HG03565 (cell line): ENCODE measurements at regions not wholly inside any gene's neighbourhood (a gene's known extent, or its start where the extent isn't known, plus 50 kb on each side); places are given as distances from the start of the nearest gene placed in this dataset.
"Not testable (repeated sequence)": the region's sequence is repeated elsewhere in the genome, so short reads cannot be mapped to it uniquely, and the experiment has no call there.

Experiments
- ATAC-seq: cut with Tn5 transposase; IDR thresholded peaks from one replicate; pipeline ENCODE4 v1.9.1; 2021; ENCODE audit warnings: mild to moderate bottlenecking, moderate library complexity; ENCODE audit not compliant: unreplicated experiment

- ATAC-seq, result no peak
These were observed 1256.8 kb upstream of the FLRT2 start for GRCh38 chr14:84273181-84273580.

DNA sequence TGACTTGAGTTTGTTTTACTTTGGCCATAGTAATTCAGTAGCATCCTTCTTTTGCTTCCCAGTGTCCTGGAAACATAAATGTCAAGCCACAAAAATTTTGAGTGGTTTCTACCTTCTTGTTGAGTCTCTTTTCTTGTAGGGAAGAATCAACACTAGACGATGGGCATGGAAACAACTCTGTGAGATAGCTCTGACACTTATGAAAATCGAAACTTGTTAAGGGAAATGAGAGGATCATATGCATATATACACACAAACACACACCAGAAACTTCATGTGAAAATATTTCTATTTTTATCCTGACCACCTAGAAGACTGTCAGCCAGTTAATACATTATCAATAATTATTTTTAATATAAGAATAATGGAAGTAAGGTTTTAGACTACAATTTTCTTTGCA lies 1247.3 kb upstream of the FLRT2 start:
- ATAC-seq, result no peak

- no peak for ATAC-seq
These were observed 1241.2 kb upstream of the FLRT2 start for GRCh38 chr14:84288781-84289180.

DNA sequence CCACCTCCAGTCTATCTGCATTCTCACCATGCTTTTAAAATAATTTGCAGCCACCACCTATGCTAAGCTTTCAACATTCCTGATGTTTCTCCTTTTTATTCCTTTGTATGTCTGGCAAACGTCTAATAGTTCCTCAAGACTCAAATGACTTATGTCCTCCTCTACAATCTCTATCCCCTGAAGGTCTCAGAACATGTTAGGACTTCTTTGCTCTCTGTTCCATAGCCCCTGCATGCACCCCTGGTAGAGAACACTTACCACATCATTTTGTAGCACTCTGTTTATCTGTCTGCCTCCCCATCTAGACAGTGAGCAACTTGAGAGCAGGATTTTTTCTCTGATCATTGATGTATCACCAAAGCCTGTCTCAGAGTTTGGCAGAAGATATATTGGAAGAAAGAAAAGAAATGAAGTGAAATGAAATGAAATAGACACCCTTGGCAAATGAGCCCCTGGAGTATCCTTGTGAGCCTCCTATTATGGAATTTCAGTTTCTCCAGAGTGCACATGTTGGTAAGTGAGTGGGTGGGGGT lies 1231.2 kb upstream of the FLRT2 start:
- no peak for ATAC-seq

- ATAC-seq, result no peak
These were observed 1226.8 kb upstream of the FLRT2 start for GRCh38 chr14:84303140-84303539.

DNA sequence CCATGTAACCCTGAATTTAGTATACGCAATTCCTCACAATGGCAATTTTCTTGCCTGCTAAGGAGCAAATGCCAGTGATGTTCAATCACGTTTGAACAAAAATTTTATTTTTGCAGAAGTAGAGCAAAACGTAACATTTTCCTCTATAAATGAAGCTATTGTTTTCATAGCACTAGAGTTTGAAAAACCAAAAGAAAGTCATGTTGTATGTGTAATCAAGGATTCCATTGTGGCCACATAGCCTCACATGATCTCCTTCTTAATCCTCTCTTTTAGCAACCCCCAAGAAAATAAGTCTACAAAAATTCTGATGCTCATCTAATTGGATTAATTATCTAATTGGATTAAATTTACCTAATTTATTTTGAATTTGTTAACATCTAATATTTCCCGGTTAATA lies 1217.4 kb upstream of the FLRT2 start:
- ATAC-seq, result no peak

DNA sequence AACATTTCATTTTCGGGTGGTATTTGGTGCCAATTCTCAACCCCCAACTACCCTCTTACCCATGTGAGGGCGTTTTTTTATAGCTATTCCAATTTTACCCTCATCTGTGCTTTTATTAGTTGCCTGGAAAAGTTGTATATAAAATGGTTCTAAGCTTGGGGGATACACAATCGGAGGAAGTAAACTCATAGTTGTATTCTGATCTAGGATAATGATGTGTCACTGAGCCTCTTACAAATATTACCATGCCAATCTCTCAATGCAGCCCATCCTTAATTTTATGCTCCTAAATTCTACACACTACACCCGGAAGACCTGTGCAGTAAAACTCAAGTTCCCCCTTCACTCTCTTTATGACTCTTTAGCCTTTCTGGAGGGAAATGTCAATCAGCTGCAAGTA lies 1206.5 kb upstream of the FLRT2 start:
- no peak for ATAC-seq

DNA sequence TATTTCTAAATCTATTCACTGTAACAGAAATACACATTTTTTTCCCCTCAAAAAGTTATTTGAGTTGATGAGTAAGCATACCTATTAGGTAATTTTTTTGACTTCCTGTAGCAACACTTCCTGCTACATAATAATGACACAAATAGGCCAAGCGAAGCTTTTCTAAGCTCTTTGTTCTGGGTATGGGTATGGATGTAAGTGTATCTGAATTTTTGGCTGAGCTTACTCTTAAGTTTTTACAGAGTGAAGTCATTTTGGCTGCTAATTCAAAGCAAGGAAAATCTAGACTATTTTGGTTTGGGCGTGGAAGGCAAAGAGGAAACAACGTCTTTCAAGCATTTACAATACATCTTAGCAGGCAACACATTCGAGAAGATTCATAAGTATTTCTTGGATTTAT lies 1206.0 kb upstream of the FLRT2 start:
- ATAC-seq, result no peak

- no peak for ATAC-seq
These were observed 1193.5 kb upstream of the FLRT2 start for GRCh38 chr14:84336433-84336832.

- no peak for ATAC-seq
These were observed 1189.0 kb upstream of the FLRT2 start for GRCh38 chr14:84340938-84341337.

GRCh38 chr14:84341867-84342266 lies 1188.1 kb upstream of the FLRT2 start:
- not testable (repeated sequence) for ATAC-seq

- ATAC-seq, result no peak
These were observed 1186.3 kb upstream of the FLRT2 start for GRCh38 chr14:84343656-84344055.

DNA sequence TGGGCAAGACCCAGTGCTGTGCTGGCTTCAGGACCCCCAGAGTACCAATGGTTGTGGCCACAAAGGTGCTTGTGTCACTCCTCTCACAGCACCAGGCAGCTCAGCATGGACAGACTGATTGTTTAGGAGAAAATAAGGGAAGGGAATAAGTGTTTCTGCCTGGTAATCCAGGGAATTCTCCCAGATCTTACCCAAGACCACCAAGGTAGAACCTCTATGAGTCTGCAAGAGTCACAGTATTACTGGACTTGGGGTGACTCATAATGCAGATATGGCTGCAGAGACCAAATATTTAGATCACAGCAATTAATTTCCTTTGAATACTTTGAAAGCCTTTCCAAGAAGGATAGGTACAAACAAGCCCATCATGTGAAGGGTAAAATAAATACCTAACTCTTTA lies 1178.3 kb upstream of the FLRT2 start:
- no peak for ATAC-seq

GRCh38 chr14:84361476-84361875 lies 1168.5 kb upstream of the FLRT2 start:
- no peak for ATAC-seq

- no peak for ATAC-seq
These were observed 1154.7 kb upstream of the FLRT2 start for GRCh38 chr14:84375235-84375634.

- ATAC-seq, result no peak
These were observed 1139.9 kb upstream of the FLRT2 start for GRCh38 chr14:84390010-84390409.

GRCh38 chr14:84397631-84398030 lies 1132.3 kb upstream of the FLRT2 start:
- no peak for ATAC-seq

DNA sequence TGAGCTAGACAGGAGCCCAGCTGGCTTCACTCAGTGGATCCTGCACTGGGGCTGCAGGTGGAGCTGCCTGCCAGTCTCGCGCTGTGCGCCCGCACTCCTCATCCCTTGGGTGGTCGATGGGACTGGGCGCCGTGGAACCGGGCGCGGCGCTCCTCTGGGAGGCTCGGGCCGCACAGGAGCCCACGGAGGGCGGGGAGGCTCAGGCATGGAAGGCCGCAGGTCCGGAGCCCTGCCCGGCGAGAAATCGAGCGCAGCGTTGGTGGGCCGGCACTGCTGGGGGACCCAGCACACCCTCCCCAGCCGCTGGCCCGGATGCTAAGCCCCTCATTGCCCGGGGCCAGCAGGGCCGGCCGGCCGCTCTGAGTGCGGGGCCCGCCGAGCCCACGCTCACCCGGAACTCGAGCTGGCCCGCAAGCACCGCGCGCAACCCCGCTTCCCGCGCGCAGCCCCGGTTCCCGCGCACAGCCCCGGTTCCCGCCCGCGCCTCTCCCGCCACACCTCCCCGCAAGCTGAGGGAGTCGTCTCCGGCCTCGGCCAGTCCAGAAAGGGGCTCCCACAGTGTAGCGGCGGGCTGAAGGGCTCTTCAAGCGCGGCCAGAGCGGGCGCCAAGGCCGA lies 1130.5 kb upstream of the FLRT2 start:
- no peak for ATAC-seq

GRCh38 chr14:84401631-84402030 lies 1128.3 kb upstream of the FLRT2 start:
- ATAC-seq, result no peak

DNA sequence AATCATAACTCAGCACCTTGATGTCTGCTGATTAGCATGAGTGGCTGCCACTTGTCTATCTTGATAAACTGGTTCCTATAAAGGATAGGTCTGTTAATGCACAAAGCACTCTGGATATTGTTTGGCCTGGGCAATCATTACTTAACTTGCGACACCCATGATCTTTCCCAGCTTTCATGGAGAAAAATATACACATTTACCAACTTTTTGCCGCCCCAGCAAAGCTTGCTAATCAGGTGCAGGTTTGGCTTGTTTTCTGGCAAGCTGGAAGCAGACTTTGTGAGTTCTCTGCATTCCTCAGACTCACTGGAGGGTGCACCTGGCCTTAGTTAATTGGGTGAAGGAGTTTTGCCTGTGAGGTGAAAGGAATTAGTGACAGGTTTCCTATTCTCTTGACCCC lies 1126.4 kb upstream of the FLRT2 start:
- ATAC-seq, result no peak

GRCh38 chr14:84404246-84404645 lies 1125.7 kb upstream of the FLRT2 start:
- no peak for ATAC-seq

DNA sequence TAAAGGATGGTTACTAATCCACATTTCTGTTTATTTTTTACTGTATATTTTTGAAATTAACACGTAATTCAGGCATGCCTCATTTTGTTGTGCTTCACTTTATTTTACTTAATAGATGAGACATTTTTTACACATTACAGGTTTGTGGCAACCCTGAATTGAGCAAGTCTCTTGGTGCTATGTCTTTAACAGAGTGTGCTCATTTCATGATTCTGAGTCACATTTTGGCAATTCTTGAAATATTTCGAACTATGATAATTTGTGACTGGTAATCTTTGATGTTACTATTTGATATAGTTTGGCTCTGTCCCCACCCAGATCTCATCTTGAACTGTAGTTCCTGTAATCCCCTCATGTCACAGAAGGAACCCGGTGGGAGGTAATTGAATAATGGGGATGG lies 1120.5 kb upstream of the FLRT2 start:
- no peak for ATAC-seq

DNA sequence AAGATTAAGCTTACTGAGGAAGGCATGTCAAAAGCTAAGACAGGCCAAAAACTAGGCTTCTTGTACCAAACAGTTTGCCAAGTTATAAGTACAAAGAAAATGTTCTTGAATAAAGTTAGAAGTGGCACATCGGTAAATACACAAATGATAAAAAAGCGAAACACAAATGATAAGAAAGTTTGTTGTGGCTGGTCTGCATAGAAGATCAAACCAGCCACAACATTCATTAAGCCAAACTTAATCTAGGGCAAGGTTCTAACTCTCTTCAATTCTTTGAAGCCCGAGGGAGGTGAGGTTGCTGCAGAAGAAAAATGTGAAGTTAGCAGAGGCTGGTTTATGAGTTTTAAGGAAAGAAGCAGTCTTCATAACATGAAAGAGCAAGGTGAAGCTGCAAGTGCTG lies 1119.6 kb upstream of the FLRT2 start:
- ATAC-seq, result no peak
